ENCODE measurements at regions not wholly inside any gene's neighbourhood (a gene's known extent, or its start where the extent isn't known, plus 50 kb on each side); places are given as distances from the start of the nearest gene placed in this dataset.

- H3K4me3 ChIP-seq (ENCODE audit: control insufficient read depth in 1 of 2, extremely low read depth in 1 of 2, low read length in 1 of 2): no peak overlapping the region
- ChIA-PET POLR2A (no interaction called here), CTCF (no interaction called here)
- H3K4me1 Mint-ChIP-seq: no peaks in the 10 kb centered on the region
- H3K9me3 Mint-ChIP-seq: no peaks in the 10 kb centered on the region
- H3K27ac ChIP-seq (ENCODE audit: low read length): no peak overlapping the region
- ATAC-seq (replicated peaks in 1 of 4) (no peak), DNase-seq (no peak)
- WGBS (ENCODE audit: insufficient coverage): 100% methylated on average over 2 of the region's 5 CpGs
- H3K36me3 Mint-ChIP-seq: no peaks in the 10 kb centered on the region
- H3K4me3 Mint-ChIP-seq: no peak overlapping the region
- H3K27me3 Mint-ChIP-seq: peaks cover 0 to 1% of the 10 kb centered on the region in 2 donors
- H3K9me3 ChIP-seq: no peaks in the 10 kb centered on the region
- H3K36me3 ChIP-seq (ENCODE audit: control insufficient read depth in 2 of 2, extremely low read depth in 1 of 2, insufficient read depth in 1 of 2, low read length in 1 of 2): no peaks in the 10 kb centered on the region
- no peaks in the 10 kb centered on the region for H3K27me3 ChIP-seq (replicated peaks in 1 of 2; ENCODE audit: control insufficient read depth in 2 of 2, extremely low read depth in 1 of 2, insufficient read depth in 2 of 2, low read length in 1 of 2)
- no peak overlapping the region for H3K27ac Mint-ChIP-seq
- peaks cover 0 to 4% of the 10 kb centered on the region in 2 experiments for H3K4me1 ChIP-seq (ENCODE audit: control insufficient read depth in 1 of 2, extremely low read depth in 1 of 2, insufficient read depth in 2 of 2, low read length in 2 of 2)
Observed at GRCh38 chr4:81599742-81600380, 128.2 kb upstream of the RASGEF1B start.

GRCh38 chr4:81595798-81596610 is 124.3 kb upstream of the RASGEF1B start:
- ATAC-seq (replicated peaks in 1 of 4) (no peak), DNase-seq (no peak)
- H3K27me3 ChIP-seq (replicated peaks in 1 of 2; ENCODE audit: control insufficient read depth in 2 of 2, extremely low read depth in 1 of 2, insufficient read depth in 2 of 2, low read length in 1 of 2): no peaks in the 10 kb centered on the region
- no peak overlapping the region for H3K27ac Mint-ChIP-seq
- H3K4me3 Mint-ChIP-seq: no peak overlapping the region
- no peaks in the 10 kb centered on the region for H3K36me3 ChIP-seq (ENCODE audit: control insufficient read depth in 2 of 2, extremely low read depth in 1 of 2, insufficient read depth in 1 of 2, low read length in 1 of 2)
- H3K4me1 ChIP-seq (ENCODE audit: control insufficient read depth in 1 of 2, extremely low read depth in 1 of 2, insufficient read depth in 2 of 2, low read length in 2 of 2): no peaks in the 10 kb centered on the region
- H3K27ac ChIP-seq (ENCODE audit: low read length): no peak overlapping the region
- no peaks in the 10 kb centered on the region for H3K9me3 Mint-ChIP-seq
- H3K9me3 ChIP-seq: no peaks in the 10 kb centered on the region
- no CpG with 5 or more reads among the region's 5 CpGs for WGBS (ENCODE audit: insufficient coverage)
- H3K4me1 Mint-ChIP-seq: peaks cover 2 to 5% (median 3%) of the 10 kb centered on the region in 3 donors
- H3K36me3 Mint-ChIP-seq: no peaks in the 10 kb centered on the region
- peaks cover 0 to 1% of the 10 kb centered on the region in 2 donors for H3K27me3 Mint-ChIP-seq
- ChIA-PET POLR2A (no interaction called here), CTCF (interaction anchor here (0.5 to 1.9 kb wide), 3 partner anchors 28 to 129 kb away, joined by 3 to 5 read pairs (median 3); no protein-coding TSS in a partner anchor)
- H3K4me3 ChIP-seq (ENCODE audit: control insufficient read depth in 1 of 2, extremely low read depth in 1 of 2, low read length in 1 of 2): no peak overlapping the region

GRCh38 chr4:81595287-81595686 is 123.6 kb upstream of the RASGEF1B start:
- no peak overlapping the region for H3K27ac ChIP-seq (ENCODE audit: low read length)
- Mint-ChIP-seq H3K27me3 (peaks cover 0 to 1% of the 10 kb centered on the region in 2 donors), H3K9me3 (no peaks in the 10 kb centered on the region), H3K36me3 (no peaks in the 10 kb centered on the region), H3K4me1 (peaks cover 2 to 5% (median 3%) of the 10 kb centered on the region in 3 donors), H3K27ac (no peak overlapping the region), H3K4me3 (no peak overlapping the region)
- H3K27me3 ChIP-seq (replicated peaks in 1 of 2; ENCODE audit: control insufficient read depth in 2 of 2, extremely low read depth in 1 of 2, insufficient read depth in 2 of 2, low read length in 1 of 2): no peaks in the 10 kb centered on the region
- ATAC-seq (replicated peaks in 1 of 4) (no peak), DNase-seq (no peak)
- H3K4me1 ChIP-seq (ENCODE audit: control insufficient read depth in 1 of 2, extremely low read depth in 1 of 2, insufficient read depth in 2 of 2, low read length in 2 of 2): no peaks in the 10 kb centered on the region
- H3K9me3 ChIP-seq: no peaks in the 10 kb centered on the region
- POLR2A ChIA-PET: no interaction called here
- CTCF ChIA-PET: interaction anchor here in 1 of 2 donors (0.6 kb wide), 1 partner anchor 27 kb away, joined by 3 read pairs; no protein-coding TSS in a partner anchor
- no peak overlapping the region for H3K4me3 ChIP-seq (ENCODE audit: control insufficient read depth in 1 of 2, extremely low read depth in 1 of 2, low read length in 1 of 2)
- no peaks in the 10 kb centered on the region for H3K36me3 ChIP-seq (ENCODE audit: control insufficient read depth in 2 of 2, extremely low read depth in 1 of 2, insufficient read depth in 1 of 2, low read length in 1 of 2)

GRCh38 chr4:81594490-81595159 is 122.9 kb upstream of the RASGEF1B start:
- ChIA-PET CTCF (interaction anchor here (0.6 kb wide), 2 partner anchors 41 to 1598 kb away, joined by 3 to 4 read pairs; no protein-coding TSS in a partner anchor), POLR2A (no interaction called here)
- Histone ChIP-seq H3K4me1 (ENCODE audit: control insufficient read depth in 1 of 2, extremely low read depth in 1 of 2, insufficient read depth in 2 of 2, low read length in 2 of 2) (no peaks in the 10 kb centered on the region), H3K4me3 (ENCODE audit: control insufficient read depth in 1 of 2, extremely low read depth in 1 of 2, low read length in 1 of 2) (no peak overlapping the region), H3K27ac (ENCODE audit: low read length) (no peak overlapping the region), H3K9me3 (no peaks in the 10 kb centered on the region), H3K36me3 (ENCODE audit: control insufficient read depth in 2 of 2, extremely low read depth in 1 of 2, insufficient read depth in 1 of 2, low read length in 1 of 2) (no peaks in the 10 kb centered on the region), H3K27me3 (replicated peaks in 1 of 2; ENCODE audit: control insufficient read depth in 2 of 2, extremely low read depth in 1 of 2, insufficient read depth in 2 of 2, low read length in 1 of 2) (no peaks in the 10 kb centered on the region)
- ATAC-seq (replicated peaks in 1 of 4) (no peak), DNase-seq (no peak)
- Mint-ChIP-seq H3K36me3 (no peaks in the 10 kb centered on the region), H3K4me3 (no peak overlapping the region), H3K4me1 (peaks cover 2 to 5% (median 3%) of the 10 kb centered on the region in 3 donors), H3K27me3 (peaks cover 0 to under 1% of the 10 kb centered on the region in 2 donors), H3K27ac (no peak overlapping the region), H3K9me3 (no peaks in the 10 kb centered on the region)
- no CpG with 5 or more reads among the region's 4 CpGs for WGBS (ENCODE audit: insufficient coverage)

GRCh38 chr4:81592701-81593100 is 121.0 kb upstream of the RASGEF1B start:
- Histone ChIP-seq H3K27me3 (replicated peaks in 1 of 2; ENCODE audit: control insufficient read depth in 2 of 2, extremely low read depth in 1 of 2, insufficient read depth in 2 of 2, low read length in 1 of 2) (no peaks in the 10 kb centered on the region), H3K9me3 (no peaks in the 10 kb centered on the region), H3K36me3 (ENCODE audit: control insufficient read depth in 2 of 2, extremely low read depth in 1 of 2, insufficient read depth in 1 of 2, low read length in 1 of 2) (no peaks in the 10 kb centered on the region), H3K27ac (ENCODE audit: low read length) (no peak overlapping the region), H3K4me3 (ENCODE audit: control insufficient read depth in 1 of 2, extremely low read depth in 1 of 2, low read length in 1 of 2) (no peak overlapping the region), H3K4me1 (ENCODE audit: control insufficient read depth in 1 of 2, extremely low read depth in 1 of 2, insufficient read depth in 2 of 2, low read length in 2 of 2) (no peaks in the 10 kb centered on the region)
- CTCF ChIA-PET: no interaction called here
- no peak overlapping the region for H3K4me3 Mint-ChIP-seq
- no peaks in the 10 kb centered on the region for H3K9me3 Mint-ChIP-seq
- WGBS (ENCODE audit: insufficient coverage): 100% methylated on average over 1 of the region's 2 CpGs
- DNase-seq (no peak), ATAC-seq (replicated peaks in 1 of 4) (no peak)
- no peak overlapping the region for H3K27ac Mint-ChIP-seq
- POLR2A ChIA-PET: no interaction called here
- H3K27me3 Mint-ChIP-seq: no peaks in the 10 kb centered on the region
- peaks cover 2 to 5% (median 3%) of the 10 kb centered on the region in 3 donors for H3K4me1 Mint-ChIP-seq
- H3K36me3 Mint-ChIP-seq: no peaks in the 10 kb centered on the region

- H3K9me3 Mint-ChIP-seq: no peaks in the 10 kb centered on the region
- ChIA-PET CTCF (no interaction called here), POLR2A (no interaction called here)
- WGBS (ENCODE audit: insufficient coverage): 100% methylated on average over 1 of the region's 1 CpG
- no peak overlapping the region for H3K4me3 Mint-ChIP-seq
- H3K36me3 Mint-ChIP-seq: no peaks in the 10 kb centered on the region
- no peaks in the 10 kb centered on the region for H3K9me3 ChIP-seq
- no peaks in the 10 kb centered on the region for H3K4me1 ChIP-seq (ENCODE audit: control insufficient read depth in 1 of 2, extremely low read depth in 1 of 2, insufficient read depth in 2 of 2, low read length in 2 of 2)
- H3K4me3 ChIP-seq (ENCODE audit: control insufficient read depth in 1 of 2, extremely low read depth in 1 of 2, low read length in 1 of 2): no peak overlapping the region
- H3K4me1 Mint-ChIP-seq: peaks cover 2 to 5% (median 3%) of the 10 kb centered on the region in 3 donors
- H3K27ac ChIP-seq (ENCODE audit: low read length): no peak overlapping the region
- ATAC-seq (replicated peaks in 1 of 4) (no peak), DNase-seq (no peak)
- H3K27me3 Mint-ChIP-seq: no peaks in the 10 kb centered on the region
- no peak overlapping the region for H3K27ac Mint-ChIP-seq
- H3K36me3 ChIP-seq (ENCODE audit: control insufficient read depth in 2 of 2, extremely low read depth in 1 of 2, insufficient read depth in 1 of 2, low read length in 1 of 2): no peaks in the 10 kb centered on the region
- no peaks in the 10 kb centered on the region for H3K27me3 ChIP-seq (replicated peaks in 1 of 2; ENCODE audit: control insufficient read depth in 2 of 2, extremely low read depth in 1 of 2, insufficient read depth in 2 of 2, low read length in 1 of 2)
Observed at GRCh38 chr4:81590596-81590995, 118.9 kb upstream of the RASGEF1B start.

All from T-cell (primary cell).